ENCODE measurements at regions not wholly inside any gene's neighbourhood (a gene's known extent, or its start where the extent isn't known, plus 50 kb on each side); places are given as distances from the start of the nearest gene placed in this dataset.

- DNase-seq, result no peak
Observed at GRCh38 chr6:139591075-139591865, 216.8 kb upstream of the CITED2 start.

DNA sequence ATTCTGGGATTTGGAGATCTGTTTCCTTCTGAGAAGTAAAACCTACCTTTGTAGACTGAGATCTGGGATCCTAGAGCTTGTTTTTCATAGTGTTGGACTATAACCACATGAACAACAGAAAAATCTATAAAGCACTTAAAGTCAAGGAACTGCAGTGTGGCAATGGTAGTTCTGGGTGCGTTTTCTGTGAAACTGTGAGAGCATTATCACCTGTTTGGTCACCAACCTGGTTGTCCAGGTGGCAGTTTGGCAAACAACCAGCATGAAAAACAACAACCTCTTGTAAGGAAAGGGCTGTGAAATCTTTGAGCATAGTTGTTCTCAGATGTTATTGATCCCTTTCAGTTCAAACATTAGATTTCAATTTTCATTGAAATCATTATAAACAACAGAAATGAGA lies 215.8 kb upstream of the CITED2 start:
- DNase-seq, result no peak

DNA sequence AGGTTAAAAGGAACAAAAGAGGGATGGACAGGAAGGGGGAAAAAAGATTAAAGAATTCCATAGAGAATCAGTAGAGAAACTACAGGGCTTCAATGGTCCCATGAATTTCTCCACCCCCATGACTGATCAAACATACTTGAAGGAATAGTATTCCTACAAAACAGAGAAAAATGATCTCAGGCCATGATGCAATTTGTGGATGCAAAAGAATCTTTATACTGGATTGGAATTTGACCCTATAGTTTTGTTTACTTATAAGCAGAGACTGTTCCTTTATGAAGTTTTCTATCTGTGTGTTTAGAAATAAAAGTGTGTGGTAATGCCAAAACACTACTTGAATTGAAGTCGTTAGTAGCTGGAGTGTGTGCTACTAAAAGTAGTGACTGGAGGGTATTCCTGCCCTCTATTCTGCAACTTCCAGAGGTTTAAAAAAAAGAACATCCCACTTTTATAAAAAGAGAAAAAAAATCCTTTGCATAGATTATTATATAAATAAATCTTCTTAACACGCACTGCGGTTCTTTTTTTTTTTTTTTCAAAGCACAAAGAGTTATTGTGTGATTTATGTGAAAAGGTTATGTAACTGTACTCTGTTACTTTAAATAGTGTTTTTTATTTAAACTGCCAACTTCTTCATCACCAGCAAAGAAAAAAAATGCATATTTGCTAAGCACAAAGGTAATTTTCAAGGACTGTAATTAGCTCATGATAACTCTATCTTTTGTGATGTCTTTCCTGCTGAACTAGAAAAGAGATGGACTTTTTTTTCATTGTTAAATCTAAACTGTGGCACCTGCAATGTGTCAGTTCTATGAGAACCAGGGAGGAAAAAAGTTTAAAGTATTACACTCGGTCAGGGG lies 214.5 kb upstream of the CITED2 start:
- DNase-seq, result no peak

DNA sequence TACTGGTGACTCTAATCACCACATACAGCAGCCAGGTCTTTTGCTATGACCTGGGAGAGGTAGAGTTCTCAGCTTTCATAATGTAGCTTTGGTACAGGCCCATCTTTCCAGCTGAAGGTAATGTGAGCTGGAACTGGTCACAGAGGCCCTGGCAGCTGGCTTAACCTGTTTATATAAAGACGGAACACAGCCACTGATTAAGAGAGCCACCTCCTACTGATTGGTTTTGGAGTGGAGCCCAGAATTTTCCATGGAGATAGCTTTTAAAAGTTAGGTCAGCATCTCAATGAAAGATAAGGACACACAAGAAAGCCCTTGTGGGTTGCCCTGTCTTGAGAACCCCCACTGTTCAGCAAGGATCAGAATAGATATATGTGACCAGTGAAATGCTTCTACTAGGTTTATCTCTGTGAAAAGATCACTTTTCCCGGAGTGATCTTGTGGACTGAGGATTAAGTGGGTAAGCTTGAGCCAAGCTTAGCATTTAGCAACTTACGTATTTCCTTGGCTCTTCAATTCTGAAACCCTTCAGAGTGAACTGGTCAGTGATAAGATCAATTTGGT lies 213.7 kb upstream of the CITED2 start:
- peak; percentile 78 for DNase-seq

GRCh38 chr6:139587469-139587868 lies 213.0 kb upstream of the CITED2 start:
- peak; percentile 95 for DNase-seq

DNA sequence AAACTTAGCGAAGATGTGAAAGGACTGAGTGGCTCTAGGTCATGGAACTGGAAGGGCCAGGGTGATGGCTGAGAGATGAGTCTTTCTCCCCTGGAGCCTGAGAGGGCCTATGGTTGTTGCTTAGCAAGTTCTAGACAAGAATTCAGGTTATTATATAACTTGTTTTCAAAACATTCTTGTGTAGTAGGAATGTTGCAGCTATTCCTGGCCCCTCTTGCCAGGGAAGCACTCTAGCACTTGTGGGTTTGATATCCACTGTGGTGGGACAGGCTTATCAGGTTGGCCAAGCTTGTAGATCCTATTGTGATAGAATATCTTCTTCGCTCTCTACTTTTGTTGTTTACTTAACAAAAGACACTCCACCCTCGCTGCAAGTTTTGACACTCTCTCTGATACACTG lies 211.8 kb upstream of the CITED2 start:
- peak; percentile 49 for DNase-seq

DNA sequence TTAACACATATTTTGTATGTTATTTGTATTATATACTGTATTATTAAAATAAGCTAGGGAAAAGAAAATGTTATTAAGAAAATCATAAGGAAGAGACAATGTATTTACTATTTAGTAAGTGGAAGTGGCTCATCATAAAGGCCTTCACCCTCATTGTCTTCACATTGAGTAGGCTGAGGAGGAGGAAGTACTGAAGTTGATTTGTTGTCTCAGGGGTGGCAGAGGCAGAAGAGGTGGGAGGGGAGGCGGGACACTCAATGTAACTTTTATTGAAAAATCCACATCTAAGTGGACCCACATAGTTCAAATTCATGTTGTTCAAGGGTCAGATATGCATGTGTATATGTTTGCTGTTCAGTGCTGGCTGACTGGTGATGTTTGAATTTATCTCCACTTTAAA lies 210.2 kb upstream of the CITED2 start:
- no peak for DNase-seq

GRCh38 chr6:139583420-139583819 lies 209.0 kb upstream of the CITED2 start:
- no peak for DNase-seq

DNA sequence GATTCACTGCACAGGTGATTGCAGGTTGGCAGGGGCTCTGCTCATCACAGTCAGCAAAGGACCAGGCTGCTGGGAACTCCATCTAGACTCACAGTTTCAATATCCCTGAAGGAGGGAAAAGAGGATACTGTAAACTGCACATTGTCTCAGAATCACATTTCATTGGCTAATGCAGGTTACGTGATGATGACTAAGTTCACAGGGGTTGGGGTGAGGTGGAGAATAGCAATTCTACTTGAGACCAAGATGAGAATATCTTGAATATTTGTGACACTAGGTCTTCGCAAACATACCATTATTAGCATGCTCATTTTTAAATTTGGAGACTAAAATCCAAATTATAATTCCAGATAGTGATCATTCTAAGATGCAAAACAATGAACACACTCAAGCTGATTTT lies 208.5 kb upstream of the CITED2 start:
- DNase-seq, result no peak

DNA sequence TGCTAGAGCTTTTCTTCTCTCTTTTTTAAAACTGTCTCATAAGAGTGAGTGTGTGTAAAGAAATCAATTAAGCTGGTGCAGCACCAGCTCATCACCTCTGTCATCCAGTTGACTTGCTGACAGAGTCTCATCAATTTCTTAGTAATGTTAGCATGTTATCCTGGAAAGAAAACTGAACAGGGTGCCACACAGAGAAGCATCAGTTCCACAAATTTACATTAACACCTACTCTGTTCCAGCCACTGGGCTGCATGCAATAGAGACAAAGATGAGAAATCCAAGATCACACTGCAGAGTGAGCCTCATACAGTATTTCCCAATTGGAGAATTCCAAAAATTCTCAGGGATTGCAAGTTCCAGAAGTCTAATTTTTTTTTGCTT lies 207.0 kb upstream of the CITED2 start:
- no peak for DNase-seq

DNA sequence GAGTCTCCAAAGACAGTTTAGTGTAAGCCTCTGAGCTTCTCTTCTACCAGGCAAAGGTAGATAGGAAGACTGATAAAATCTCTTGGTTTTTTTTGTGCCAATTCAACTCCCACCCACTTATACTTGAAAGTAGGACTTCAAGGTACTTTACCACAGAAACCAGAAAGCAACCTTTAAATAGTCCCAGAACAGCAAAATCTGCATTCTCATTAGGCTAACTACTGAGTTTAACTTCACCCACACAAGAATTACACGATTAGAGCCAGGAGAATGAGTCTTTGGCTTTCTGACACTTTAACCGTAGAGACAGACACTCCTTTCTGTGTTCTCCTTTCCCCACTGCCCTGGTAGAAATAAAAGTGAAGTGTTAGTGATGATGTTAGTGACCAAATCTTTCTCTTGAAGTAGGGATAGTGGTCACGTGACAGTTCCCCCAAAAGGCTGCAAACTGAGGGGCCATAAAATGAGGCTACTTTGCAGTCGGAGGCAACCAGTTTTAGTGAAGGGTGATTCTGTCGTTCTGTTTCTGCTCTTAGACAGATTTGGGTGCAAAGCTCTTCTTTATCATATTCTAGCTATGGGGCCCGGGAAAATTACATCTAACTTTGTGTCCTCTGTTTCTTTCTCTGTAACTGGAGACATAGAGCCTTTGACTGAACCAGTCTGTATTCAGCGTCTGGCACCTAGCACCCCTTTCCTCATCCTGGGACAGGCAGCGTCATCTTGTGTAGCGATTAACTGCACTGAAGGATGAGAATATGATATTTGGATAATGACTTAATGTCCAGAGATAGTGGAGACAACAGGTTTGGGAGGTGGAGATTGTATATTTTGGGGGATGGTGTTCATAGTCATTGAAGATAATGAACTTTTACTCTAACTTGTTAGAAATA lies 206.4 kb upstream of the CITED2 start:
- peak; percentile 19 for DNase-seq

DNA sequence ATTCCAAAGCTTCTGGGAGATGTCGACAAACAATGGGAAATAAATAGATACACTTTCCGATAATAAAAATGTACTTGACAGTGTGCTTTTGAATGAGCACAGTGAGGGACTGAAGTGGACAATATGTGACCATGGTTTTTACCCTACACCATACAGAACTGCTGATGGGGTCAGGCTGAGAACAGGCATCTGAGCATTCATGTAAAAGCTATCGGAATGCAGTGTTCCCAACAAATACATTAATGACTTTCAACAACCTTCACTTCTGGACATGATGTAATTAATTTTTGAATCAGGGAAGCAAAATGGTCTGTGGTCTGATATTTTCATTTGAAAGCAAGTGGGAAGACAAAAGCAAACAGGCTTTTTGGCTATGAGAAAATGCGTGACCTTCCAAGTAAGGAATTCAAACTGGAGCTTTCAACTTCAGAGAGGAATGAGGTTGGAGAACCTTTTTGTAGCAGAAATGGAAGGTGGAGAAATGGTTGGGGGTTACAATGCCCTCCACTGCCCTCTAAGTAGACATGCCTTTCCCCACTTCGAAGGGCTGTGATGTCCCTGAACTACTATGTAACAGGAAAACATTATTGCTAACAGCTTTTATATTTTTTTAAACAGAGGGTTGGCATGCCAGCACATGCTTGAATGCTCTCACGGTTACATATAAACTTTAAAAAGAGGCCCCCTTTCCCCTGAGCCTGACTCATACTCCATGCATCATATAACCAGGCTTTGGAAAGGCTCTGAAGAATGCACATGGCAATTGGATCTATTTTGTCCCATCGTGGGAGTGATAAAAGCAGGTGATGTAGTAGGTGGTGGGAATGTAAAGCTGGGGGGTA lies 203.5 kb upstream of the CITED2 start:
- peak; percentile 98 for DNase-seq

DNA sequence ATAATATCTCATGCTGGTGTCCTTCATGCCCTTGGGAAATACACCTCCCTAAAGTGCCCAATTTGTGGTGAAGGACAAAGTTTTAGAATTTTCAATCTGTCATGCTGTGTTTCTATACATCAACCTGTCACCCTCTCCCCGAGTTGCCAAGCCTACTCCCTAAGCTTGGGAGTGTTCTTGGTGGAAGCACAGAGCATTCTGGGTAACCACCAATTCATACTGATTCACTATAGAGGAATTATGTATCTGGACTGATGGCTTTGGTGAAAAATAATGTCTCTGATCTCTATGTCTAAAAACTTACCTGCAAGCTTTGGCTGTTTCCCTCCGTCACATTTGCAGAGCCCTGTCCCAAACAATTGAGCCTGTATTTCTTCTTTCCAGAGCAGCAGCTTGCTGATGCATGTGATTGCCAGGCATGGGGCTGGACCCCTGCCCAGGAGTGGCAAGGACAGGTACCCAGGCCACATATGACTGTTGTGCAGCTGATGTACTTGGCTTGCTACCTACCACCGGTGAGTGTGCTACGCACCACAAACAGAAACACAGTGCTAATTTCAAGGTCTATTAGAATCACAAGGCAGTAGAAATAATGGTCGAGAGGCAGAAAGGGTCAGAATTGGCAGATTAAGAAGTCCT lies 202.8 kb upstream of the CITED2 start:
- DNase-seq, result no peak

DNA sequence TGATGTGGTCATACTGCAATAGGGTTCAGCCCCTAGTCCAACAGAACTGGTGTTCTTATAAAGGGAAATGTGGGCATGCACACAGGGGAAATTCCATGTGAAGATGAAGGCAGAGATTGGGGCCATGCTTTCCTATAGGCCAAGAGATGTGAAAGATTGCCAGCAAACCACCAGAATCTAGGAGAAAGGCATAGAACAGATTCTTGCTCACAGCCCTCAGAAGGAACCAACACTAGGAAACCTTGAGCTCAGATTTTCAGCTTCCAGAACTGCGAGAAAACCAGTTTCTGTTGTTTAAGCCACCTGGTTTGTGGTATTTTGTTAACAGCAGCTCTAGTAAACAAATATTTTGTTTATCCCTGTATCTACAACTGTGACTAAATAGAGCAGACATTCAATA lies 197.6 kb upstream of the CITED2 start:
- DNase-seq, result no peak

GRCh38 chr6:139570166-139570565 lies 195.7 kb upstream of the CITED2 start:
- DNase-seq, result no peak

- DNase-seq, result peak; percentile 48
Observed at GRCh38 chr6:139569566-139569965, 195.1 kb upstream of the CITED2 start.

DNA sequence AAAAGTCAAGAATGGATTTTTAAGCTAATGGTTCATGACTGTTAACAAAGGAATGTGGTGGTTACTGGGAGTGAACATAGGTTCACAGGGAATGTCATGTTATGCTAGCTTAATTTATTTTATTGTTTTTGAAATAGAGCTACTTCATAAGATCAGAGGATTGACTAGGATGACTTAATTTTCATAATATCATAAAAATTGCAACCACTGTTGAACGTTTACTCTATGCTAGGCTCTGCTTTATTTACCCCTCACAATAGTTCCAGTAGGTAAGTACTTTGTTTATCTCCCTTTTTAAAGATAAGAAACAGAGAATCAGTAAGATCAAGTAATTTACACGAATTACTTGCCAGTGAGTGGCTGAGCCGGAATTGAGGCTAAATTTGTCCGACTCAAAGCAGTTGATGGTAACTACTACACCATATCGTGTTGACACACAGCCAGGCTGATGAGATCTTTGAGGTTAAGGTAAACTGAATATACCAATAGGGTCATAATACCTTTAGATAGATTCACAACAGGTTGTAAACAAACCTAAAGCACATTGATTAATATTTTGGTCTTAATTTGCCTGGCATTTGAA lies 194.6 kb upstream of the CITED2 start:
- peak; percentile 92 for DNase-seq

GRCh38 chr6:139568151-139568955 lies 193.9 kb upstream of the CITED2 start:
- peak; percentile 90 for DNase-seq

- DNase-seq, result no peak
Observed at GRCh38 chr6:139567095-139567494, 192.6 kb upstream of the CITED2 start.

- no peak for DNase-seq
Observed at GRCh38 chr6:139565591-139565990, 191.1 kb upstream of the CITED2 start.
